RPMI7951 (cell line): ENCODE measurements at regions not wholly inside any gene's neighbourhood (a gene's known extent, or its start where the extent isn't known, plus 50 kb on each side); places are given as distances from the start of the nearest gene placed in this dataset.

ENCODE experiments used
- DNase-seq: peaks from one replicate; pipeline ENCODE4 v3.0.0-alpha.2; 2012; ENCODE audit warnings: low read depth

- peak; percentile 70 for DNase-seq
Observed at GRCh38 chr2:121860033-121860757, 104.7 kb downstream of the TSN start.

- no peak for DNase-seq
Observed at GRCh38 chr2:121860758-121861227, 105.3 kb downstream of the TSN start.

GRCh38 chr2:121862286-121862685 is 106.8 kb downstream of the TSN start:
- no peak for DNase-seq

GRCh38 chr2:121865914-121866313 is 110.5 kb downstream of the TSN start:
- DNase-seq = no peak

GRCh38 chr2:121866789-121867188 is 111.3 kb downstream of the TSN start:
- DNase-seq = no peak

- peak; percentile 14 for DNase-seq
Observed at GRCh38 chr2:121868652-121869051, 113.2 kb downstream of the TSN start.

- no peak for DNase-seq
Observed at GRCh38 chr2:121869363-121869762, 113.9 kb downstream of the TSN start.

- DNase-seq = no peak
Observed at GRCh38 chr2:121869873-121870272, 114.4 kb downstream of the TSN start.

- DNase-seq = no peak
Observed at GRCh38 chr2:121872651-121873050, 117.2 kb downstream of the TSN start.

- no peak for DNase-seq
Observed at GRCh38 chr2:121873864-121874263, 118.4 kb downstream of the TSN start.

- DNase-seq = no peak
Observed at GRCh38 chr2:121875585-121876185, 120.2 kb downstream of the TSN start.

- DNase-seq = no peak
Observed at GRCh38 chr2:121877366-121877765, 121.9 kb downstream of the TSN start.

- DNase-seq = no peak
Observed at GRCh38 chr2:121880283-121880682, 124.8 kb downstream of the TSN start.

GRCh38 chr2:121881038-121881437 is 125.6 kb downstream of the TSN start:
- no peak for DNase-seq

- DNase-seq = no peak
Observed at GRCh38 chr2:121881950-121882349, 126.5 kb downstream of the TSN start.

GRCh38 chr2:121884078-121884477 is 128.6 kb downstream of the TSN start:
- DNase-seq = no peak

- peak; percentile 55 for DNase-seq
Observed at GRCh38 chr2:121884511-121884921, 129.1 kb downstream of the TSN start.

- no peak for DNase-seq
Observed at GRCh38 chr2:121886059-121886458, 130.6 kb downstream of the TSN start.

- no peak for DNase-seq
Observed at GRCh38 chr2:121887513-121888188, 132.2 kb downstream of the TSN start.

- no peak for DNase-seq
Observed at GRCh38 chr2:121888189-121888557, 132.7 kb downstream of the TSN start.

GRCh38 chr2:121890041-121890440 is 134.6 kb downstream of the TSN start:
- DNase-seq = no peak

GRCh38 chr2:121895723-121896571 is 140.5 kb downstream of the TSN start:
- no peak for DNase-seq
